ENCODE measurements at regions not wholly inside any gene's neighbourhood (a gene's known extent, or its start where the extent isn't known, plus 50 kb on each side); places are given as distances from the start of the nearest gene placed in this dataset.

- TF ChIP-seq CTCF (IDR thresholded peaks at IDR 0.05) (no peak), ZNF302 (CRISPR knock-in tag; IDR thresholded peaks at IDR 0.05) (no peak), JUN (IDR thresholded peaks at IDR 0.05) (no peak), MAZ (IDR thresholded peaks at IDR 0.05; ENCODE audit: borderline replicate concordance, low read depth, low read length) (no peak), MYC (IDR thresholded peaks at IDR 0.05; ENCODE audit: borderline replicate concordance, low read length) (no peak), NFE2L2 (conservative IDR thresholded peaks at IDR 0.05; ENCODE audit: low read length) (no peak), CHD2 (IDR thresholded peaks at IDR 0.05; ENCODE audit: low read length, partially characterized antibody) (no peak), SREBF2 (IDR thresholded peaks at IDR 0.05) (no peak)
- TF ChIP-seq, protein P1, sequence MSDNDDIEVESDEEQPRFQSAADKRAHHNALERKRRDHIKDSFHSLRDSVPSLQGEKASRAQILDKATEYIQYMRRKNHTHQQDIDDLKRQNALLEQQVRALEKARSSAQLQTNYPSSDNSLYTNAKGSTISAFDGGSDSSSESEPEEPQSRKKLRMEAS (IDR thresholded peaks at IDR 0.05): no peak
Measured at GRCh38 chr11:37484298-37484697, 886.3 kb upstream of the RAG2 start.
